GM21381 (cell line): ENCODE measurements at regions not wholly inside any gene's neighbourhood (a gene's known extent, or its start where the extent isn't known, plus 50 kb on each side); places are given as distances from the start of the nearest gene placed in this dataset.
A peak's percentile ranks its signal among the peaks of the same experiment; 100 is the strongest.

Experiments used
- ATAC-seq: cut with Tn5 transposase; IDR thresholded peaks from one replicate; pipeline ENCODE4 v1.9.1; 2021; ENCODE audit warnings: mild to moderate bottlenecking, moderate library complexity; ENCODE audit not compliant: unreplicated experiment

- ATAC-seq: no peak
Measured at GRCh38 chr2:59893612-59894011, 659.8 kb downstream of the BCL11A start.

DNA sequence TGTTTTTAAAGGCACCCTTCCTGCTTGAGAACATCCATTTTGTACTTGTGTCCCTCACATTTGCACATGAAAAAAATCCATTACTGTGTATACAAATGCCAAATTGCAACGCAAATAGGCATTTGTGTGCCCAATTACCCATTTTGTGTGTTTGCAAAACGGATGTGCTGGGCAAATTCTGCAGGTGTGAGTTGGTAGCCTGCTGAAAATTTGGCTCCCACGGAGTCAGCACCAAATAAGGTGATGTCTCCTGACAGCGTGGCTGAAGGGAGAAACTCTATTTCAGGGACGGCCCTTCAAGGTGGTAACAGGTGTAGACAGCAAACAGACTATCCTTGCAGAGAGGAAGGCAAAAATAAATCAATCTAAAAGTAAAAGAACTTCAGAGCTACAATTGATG lies 661.1 kb downstream of the BCL11A start:
- ATAC-seq: no peak

- ATAC-seq: no peak
Measured at GRCh38 chr2:59889305-59889704, 664.1 kb downstream of the BCL11A start.

GRCh38 chr2:59888706-59889105 lies 664.7 kb downstream of the BCL11A start:
- ATAC-seq: no peak

DNA sequence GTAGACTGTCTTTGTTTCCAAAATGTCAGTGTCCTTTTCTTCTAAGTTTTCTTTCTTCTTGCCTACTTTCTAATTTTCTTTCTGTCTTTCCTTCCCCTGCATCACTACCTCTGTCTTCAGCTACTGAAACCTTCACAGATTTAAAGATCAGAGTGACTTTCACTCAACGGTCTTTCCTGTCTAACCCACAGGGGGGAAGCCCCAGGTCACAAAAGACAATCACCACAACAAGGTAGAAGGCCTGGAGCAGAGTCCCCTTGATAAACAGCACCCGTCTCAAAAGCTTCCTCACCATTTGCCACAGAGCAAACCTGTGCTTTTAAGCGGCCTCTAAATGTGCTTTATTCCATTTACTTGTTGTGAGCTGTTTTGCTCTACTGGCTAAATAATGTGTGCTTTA lies 665.4 kb downstream of the BCL11A start:
- peak; percentile 91 for ATAC-seq

- ATAC-seq: no peak
Measured at GRCh38 chr2:59887366-59887765, 666.1 kb downstream of the BCL11A start.

DNA sequence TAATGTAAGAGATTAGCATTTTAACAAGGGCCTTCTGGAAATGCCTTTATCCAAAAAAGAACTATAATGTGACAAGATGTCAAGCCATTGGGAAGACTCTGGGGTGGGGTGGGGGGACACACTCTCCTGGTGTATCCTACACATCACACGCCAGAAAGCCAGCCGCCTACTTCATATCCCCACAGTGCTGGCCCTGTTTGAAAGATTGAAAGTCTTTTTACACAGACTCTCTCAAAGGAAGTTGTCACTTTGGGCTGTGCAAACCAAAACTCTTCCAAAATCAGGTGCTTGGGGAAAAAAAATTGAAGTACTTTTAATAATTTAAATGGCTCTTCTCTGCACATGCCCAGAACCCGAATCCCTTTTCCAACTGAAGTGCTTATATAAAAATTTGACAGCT lies 666.7 kb downstream of the BCL11A start:
- ATAC-seq: no peak

DNA sequence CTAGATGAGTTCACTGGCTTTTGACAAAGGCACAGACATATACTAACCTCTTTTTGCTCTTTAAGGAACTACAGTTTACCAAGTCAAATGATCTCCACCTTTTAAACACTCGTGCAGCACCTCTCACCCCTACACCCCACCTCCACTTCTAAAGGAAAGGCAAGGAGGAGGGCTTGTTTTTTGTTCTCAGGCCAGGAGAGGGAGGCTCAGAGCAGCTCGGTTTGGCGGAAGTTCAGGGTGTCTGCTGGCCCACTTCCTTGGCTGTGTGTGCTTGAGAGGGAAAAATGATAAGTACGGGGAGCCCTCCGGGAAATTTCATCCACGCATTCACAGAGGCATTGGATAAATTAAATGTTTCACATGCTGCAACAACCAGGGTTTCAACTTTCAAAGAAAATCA lies 667.9 kb downstream of the BCL11A start:
- no peak for ATAC-seq

DNA sequence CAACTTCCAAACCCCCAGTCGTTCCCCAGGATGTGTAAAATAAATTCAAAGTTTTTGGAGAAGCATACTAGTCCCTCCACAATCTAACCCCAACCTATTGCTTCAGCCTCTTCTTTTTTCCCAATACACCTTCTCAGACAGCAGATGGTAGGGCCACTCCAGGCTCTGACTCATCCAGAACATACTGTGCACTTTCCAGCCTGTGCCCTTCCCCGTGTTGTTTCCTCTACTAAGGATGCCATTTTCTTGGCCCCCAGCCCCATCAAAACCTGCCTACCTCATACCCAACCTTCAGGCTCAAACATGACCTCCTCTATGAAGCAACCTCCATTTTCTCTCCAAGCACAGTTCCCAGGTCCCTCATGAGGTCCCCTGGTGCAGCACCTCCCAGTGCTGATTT lies 669.3 kb downstream of the BCL11A start:
- ATAC-seq: no peak

DNA sequence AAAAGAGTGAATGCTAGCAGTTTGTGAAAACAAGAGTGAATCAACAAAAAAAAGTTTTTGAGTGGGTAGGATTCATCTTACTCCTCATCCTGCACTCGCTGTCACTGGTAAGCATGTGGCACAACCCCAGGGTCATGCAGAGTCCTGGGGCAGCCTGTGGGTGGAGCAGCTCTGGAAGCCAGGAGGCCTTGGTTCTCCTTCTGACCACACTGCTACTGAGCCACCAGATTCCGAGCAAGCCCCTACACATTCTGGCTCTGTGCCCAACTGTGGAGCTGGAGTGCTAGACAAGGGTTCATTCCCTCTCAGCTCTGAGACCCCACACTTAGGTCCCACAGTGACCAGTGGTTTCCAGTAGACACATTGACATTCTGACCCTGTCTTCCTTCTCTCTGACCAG lies 670.6 kb downstream of the BCL11A start:
- ATAC-seq: no peak

DNA sequence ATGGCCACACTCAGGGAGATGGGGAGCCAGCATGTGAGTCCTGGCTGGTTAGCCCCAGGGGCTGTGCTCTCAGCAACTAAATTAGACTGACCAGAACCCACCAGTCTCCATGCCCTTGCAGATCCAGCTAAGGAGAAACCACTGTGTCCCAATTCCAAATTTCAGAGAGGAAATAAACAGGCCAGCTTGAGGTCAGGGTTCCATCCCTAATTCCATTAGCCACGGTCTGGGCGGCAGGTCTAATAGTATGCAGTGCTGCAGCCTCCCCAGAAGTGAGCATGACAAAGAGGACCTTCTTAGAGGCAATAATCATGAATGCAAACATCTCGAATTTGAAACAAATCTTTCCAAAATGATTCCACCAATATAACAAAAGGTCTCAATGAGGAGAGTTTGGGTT lies 671.2 kb downstream of the BCL11A start:
- ATAC-seq: no peak

- no peak for ATAC-seq
Measured at GRCh38 chr2:59881218-59881617, 672.2 kb downstream of the BCL11A start.

- no peak for ATAC-seq
Measured at GRCh38 chr2:59879700-59880131, 673.7 kb downstream of the BCL11A start.

DNA sequence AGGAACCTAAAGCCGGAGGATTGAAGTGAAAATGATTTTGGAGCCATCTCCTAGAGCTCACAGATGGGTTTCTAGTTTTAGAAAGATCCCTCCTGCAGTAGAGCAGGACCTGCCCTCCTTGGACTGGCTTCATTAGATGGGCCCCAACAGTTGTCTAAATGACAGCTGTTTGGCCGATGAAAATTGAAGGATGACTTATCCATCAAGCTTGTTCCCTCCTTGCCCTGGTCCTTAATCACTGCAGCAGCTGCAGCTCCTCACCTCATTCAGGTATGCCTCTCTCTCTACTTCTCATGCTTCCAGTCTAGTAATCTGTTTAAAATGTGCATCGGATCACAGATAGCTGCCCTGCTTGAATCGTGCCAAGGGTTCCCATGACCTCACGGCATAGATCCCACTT lies 677.6 kb downstream of the BCL11A start:
- ATAC-seq: no peak

DNA sequence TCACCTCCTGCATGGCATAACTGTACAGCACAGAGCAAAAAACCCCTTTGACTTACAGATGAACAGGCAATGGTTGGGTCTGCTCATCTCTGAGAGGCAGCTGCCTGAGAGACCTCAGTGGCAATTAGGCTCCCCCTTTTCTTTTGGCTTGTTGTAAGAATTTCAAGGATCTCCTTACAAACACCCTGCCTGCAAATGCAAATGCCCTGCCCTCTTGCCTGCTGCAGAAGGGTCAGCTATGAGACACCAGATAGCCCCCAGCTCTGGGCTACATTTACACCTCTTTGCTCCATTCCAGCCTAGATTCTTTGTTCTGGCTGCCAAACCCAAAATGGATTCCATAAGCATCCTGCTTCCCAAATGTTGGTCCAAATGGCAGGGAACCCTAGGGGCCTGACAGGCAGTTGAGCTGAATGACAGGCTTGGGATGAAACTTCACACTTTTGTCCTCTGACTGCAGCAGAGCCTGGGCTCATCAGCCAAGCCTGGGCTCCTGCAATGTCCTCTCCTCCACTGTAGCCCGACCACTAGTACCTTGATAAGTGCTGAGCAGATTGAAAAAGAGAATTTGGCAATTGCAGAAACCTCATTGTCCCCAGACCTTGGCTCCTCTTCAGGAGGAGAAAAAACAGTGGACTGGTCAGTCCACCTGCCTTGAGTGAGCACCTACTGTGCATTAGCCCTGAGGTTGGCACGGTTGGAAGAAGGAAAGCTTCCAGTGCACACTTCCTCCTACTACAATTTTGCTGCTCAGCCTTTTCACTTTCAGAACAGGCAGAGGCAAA lies 678.3 kb downstream of the BCL11A start:
- ATAC-seq: no peak

- no peak for ATAC-seq
Measured at GRCh38 chr2:59874361-59874760, 679.1 kb downstream of the BCL11A start.

GRCh38 chr2:59871830-59872229 lies 681.6 kb downstream of the BCL11A start:
- ATAC-seq: no peak

- ATAC-seq: no peak
Measured at GRCh38 chr2:59868981-59869380, 684.5 kb downstream of the BCL11A start.

DNA sequence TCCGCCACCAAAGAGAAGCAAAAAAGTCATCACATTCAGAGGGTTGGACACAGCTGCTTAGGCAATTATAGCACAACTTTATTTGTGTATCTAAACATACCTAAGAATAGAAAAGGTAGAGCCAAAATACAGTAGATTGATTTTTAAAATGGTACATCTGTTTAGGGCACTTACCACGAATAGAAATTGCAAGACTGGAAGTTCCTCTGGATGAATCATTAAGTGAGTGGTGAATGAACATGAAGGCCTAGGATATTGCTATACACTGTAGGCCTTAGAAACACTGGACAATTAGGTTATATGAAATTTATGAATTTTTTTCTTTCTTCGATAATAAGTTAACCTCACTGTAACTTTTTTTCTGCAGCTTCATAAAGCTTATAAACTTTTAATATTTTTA lies 687.0 kb downstream of the BCL11A start:
- no peak for ATAC-seq

DNA sequence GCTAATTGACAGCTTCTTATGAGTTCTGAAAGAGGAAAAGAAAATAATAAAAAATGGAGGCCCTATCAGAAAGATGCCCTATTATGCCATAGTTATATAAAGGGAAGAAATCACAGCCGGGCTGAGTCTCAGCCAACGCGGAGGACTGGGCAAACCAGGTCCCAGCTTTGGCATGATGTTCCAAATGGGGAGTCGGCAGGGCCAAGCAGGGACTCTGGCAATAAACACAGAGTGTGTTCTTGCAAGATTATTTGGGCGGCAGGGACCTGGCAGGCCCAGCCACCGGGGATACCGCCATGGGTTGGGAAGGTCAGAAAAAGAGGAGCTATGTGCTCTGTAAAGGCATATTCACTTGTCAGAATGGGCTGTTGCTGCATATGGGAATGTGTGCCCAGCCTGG lies 694.9 kb downstream of the BCL11A start:
- no peak for ATAC-seq

DNA sequence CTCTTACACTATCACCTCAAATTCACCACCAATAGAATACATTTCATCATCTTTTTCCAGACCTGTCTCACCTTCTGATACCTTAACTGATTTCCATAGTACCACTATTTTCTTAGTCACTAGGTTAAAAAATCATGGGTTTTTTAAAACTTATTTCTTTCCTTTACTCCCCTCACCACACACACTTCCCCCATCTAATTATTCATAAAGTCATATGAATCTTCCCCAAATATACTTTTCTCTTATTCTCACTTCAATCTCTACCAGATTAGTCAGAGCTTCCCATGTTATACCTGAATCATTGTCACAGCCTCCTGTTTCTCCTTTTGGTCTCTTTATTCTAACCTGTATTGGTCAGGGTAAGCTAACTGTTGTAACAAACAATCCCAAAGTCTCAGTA lies 696.3 kb downstream of the BCL11A start:
- ATAC-seq: no peak

GRCh38 chr2:59856391-59856790 lies 697.1 kb downstream of the BCL11A start:
- ATAC-seq: no peak

- ATAC-seq: no peak
Measured at GRCh38 chr2:59853032-59853431, 700.4 kb downstream of the BCL11A start.
